ENCODE measurements at regions not wholly inside any gene's neighbourhood (a gene's known extent, or its start where the extent isn't known, plus 50 kb on each side); places are given as distances from the start of the nearest gene placed in this dataset.

DNA sequence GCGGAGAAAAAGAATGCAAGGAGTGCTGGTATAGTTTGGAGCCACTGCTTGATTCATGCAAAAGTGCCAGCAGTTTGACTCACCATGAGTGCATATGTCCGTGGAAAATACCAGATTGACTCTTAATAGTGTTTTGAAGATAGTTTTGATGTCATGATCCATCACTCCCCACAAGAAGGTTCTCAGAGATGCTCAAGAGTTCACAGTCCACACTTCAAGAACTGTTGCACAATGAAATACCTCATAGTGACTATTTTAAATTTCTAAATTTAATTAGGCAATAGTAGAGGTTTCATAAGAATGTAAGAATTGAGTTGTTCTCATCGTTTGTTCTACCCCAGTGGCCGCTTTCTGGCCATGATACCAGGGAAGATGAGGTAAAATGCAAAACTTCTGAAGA lies 286.6 kb upstream of the RGS6 start:
- ATAC-seq, result no peak
- intact Hi-C loops (cut with DNase I), result no loop called here
- TF ChIP-seq, protein P1, sequence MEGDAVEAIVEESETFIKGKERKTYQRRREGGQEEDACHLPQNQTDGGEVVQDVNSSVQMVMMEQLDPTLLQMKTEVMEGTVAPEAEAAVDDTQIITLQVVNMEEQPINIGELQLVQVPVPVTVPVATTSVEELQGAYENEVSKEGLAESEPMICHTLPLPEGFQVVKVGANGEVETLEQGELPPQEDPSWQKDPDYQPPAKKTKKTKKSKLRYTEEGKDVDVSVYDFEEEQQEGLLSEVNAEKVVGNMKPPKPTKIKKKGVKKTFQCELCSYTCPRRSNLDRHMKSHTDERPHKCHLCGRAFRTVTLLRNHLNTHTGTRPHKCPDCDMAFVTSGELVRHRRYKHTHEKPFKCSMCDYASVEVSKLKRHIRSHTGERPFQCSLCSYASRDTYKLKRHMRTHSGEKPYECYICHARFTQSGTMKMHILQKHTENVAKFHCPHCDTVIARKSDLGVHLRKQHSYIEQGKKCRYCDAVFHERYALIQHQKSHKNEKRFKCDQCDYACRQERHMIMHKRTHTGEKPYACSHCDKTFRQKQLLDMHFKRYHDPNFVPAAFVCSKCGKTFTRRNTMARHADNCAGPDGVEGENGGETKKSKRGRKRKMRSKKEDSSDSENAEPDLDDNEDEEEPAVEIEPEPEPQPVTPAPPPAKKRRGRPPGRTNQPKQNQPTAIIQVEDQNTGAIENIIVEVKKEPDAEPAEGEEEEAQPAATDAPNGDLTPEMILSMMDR (IDR thresholded peaks at IDR 0.05), result no peak

DNA sequence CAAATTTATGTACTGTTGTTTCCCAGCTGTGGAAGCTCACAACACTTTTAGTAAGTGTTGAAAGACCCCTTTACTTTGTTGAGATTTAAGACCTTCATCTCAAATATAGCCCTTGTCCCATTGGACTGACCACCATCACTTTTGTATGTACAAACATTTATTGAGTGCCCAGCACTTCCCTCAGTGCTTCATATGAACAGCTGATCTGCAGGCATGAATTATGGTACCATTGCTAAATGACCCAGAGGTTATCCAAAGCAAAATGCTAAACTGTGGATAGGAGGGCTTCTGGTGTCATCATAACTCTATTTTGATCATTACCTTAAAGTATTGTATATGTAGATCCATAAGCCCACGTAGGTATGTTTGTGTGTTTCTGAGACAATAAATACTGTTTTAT lies 285.7 kb upstream of the RGS6 start:
- Histone ChIP-seq H3K9me3 (no peaks in the 10 kb centered on the region), H3K36me3 (no peaks in the 10 kb centered on the region), H3K4me1 (peaks cover under 1% of the 10 kb centered on the region), H3K27me3 (no peaks in the 10 kb centered on the region), H3K27ac (peak overlapping the region; percentile 48), H3K4me3 (no peak overlapping the region)
- no peak for DNase-seq
- TF ChIP-seq, protein P1 (IDR thresholded peaks at IDR 0.05), result no peak
- ATAC-seq, result no peak
- intact Hi-C loops (cut with DNase I), result no loop called here

More for the DNA sequence above, 286.6 kb upstream of the RGS6 start:
- Histone ChIP-seq H3K4me3 (no peak overlapping the region), H3K27ac (no peak overlapping the region), H3K27me3 (no peaks in the 10 kb centered on the region), H3K9me3 (no peaks in the 10 kb centered on the region), H3K36me3 (no peaks in the 10 kb centered on the region), H3K4me1 (no peaks in the 10 kb centered on the region)
- DNase-seq, result no peak

DNA sequence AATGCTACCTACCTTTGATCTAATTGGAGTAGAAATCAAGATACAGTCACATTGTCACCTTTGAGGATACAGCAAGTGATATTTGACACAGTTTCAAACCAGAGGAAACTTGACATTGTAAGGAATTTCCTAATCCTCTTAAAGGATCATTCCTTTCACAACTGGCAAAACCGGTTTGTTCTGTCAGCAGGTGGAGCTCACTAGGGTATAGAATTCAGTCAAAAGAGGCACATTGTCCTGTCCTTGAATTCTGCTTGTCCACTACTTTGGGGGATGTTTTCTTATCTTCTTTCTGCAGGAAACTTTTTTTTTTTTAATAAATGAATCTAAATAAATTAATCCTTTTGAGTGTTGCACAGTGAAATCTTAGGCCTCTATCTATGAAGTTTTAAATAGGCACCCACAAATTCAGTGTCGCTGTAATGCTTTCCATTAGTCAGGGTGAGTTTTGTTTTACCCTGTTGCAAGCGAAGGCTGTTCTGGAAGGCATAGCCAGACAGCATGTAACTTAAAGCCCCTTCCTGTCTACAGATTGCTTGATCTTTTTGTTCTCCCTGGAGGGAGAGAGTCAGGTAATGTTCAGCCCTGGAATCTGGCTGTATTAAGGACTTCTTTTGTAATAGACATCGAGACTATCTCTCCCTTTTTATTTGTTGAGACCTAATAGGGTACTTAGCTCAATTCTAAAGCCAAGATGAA lies 285.0 kb upstream of the RGS6 start:
- no peaks in the 10 kb centered on the region for H3K36me3 ChIP-seq
- peak overlapping the region; percentile 48 for H3K27ac ChIP-seq
- intact Hi-C loops (cut with DNase I), result no loop called here
- no peaks in the 10 kb centered on the region for H3K9me3 ChIP-seq
- no peaks in the 10 kb centered on the region for H3K27me3 ChIP-seq
- H3K4me1 ChIP-seq, result peaks cover 5% of the 10 kb centered on the region
- TF ChIP-seq, protein P1 (IDR thresholded peaks at IDR 0.05), result no peak
- ATAC-seq, result peak; percentile 84
- no peak overlapping the region for H3K4me3 ChIP-seq
- DNase-seq, result no peak

DNA sequence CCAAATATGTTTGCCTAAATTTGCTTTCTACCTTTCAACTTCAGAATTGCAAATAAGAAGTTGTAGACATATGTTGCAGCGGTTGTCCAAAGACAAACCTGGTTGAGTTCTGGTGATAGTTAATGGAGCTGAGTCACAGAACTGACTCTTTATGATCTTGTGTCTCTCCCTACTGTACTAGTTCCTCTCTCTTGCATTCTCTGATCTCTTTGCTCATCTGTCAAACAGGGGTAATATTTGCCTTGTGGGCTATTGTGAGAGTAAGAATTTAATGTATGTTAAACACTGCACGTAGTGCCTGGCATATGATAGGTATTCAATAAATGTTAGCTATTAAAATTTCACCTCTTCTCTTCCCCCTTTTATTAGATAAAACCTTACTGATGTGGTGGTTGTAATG lies 283.5 kb upstream of the RGS6 start:
- Histone ChIP-seq H3K4me3 (no peak overlapping the region), H3K4me1 (peaks cover 5% of the 10 kb centered on the region), H3K36me3 (no peaks in the 10 kb centered on the region), H3K27ac (no peak overlapping the region), H3K27me3 (no peaks in the 10 kb centered on the region), H3K9me3 (peaks cover 5% of the 10 kb centered on the region)
- intact Hi-C loops (cut with DNase I), result no loop called here
- TF ChIP-seq, protein P1 (IDR thresholded peaks at IDR 0.05), result no peak
- ATAC-seq (no peak), DNase-seq (no peak)

DNA sequence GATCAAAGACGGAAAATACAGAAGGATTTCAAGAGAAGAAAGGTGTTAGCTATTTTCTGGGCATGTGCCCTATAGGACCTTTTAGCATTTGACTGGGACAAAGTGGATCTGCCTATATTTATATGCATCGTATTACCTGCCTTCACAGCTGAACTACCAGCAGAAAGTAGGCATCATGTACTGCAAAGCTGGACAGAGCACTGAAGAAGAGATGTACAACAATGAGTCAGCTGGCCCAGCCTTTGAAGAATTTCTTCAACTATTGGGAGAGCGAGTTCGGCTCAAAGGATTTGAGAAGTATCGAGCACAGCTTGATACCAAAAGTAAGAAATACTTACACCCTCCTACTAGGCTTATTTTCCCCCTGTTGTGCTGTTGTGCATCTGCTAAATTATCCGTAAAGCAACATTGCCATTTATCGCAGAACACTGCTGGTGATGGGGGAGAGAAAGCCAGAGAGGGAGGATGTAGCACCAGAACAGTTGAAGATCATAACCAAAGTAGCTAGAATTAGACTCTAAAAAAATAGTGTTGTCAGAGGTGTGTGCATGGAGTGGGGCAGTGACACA lies 282.0 kb upstream of the RGS6 start:
- Histone ChIP-seq H3K4me3 (no peak overlapping the region), H3K27ac (no peak overlapping the region), H3K4me1 (peaks cover 5% of the 10 kb centered on the region), H3K36me3 (no peaks in the 10 kb centered on the region), H3K9me3 (peaks cover 5% of the 10 kb centered on the region), H3K27me3 (no peaks in the 10 kb centered on the region)
- TF ChIP-seq, protein P1 (IDR thresholded peaks at IDR 0.05), result no peak
- ATAC-seq (no peak), DNase-seq (no peak)
- intact Hi-C loops (cut with DNase I), result no loop called here

All from upper lobe of right lung (tissue), 1 donor.